ENCODE measurements at regions not wholly inside any gene's neighbourhood (a gene's known extent, or its start where the extent isn't known, plus 50 kb on each side); places are given as distances from the start of the nearest gene placed in this dataset.
A peak's percentile ranks its signal among the peaks of the same experiment; 100 is the strongest.

- no peak overlapping the region for H2AFZ ChIP-seq
- in situ Hi-C loops (cut with MboI), result no loop called here
- H3K4me3 ChIP-seq, result no peak overlapping the region
- no peaks in the 10 kb centered on the region for H3F3A ChIP-seq (ENCODE audit: insufficient read depth)
- WGBS, 2 experiments (ENCODE audit: low coverage in 1 of 2, low lambda C conversion rate in 2 of 2, missing lambda C conversion rate in 2 of 2), result 85 to 87% methylated on average over 4 of the region's 4 CpGs
- no peaks in the 10 kb centered on the region for H4K20me1 ChIP-seq (ENCODE audit: insufficient read depth)
- no peaks in the 10 kb centered on the region for H3K27me3 ChIP-seq (replicated peaks; ENCODE audit: insufficient read depth)
- H3K4me2 ChIP-seq (ENCODE audit: unreplicated experiment), result no peak overlapping the region
- H3K79me2 ChIP-seq (ENCODE audit: insufficient read depth), result no peaks in the 10 kb centered on the region
- H3K9me2 ChIP-seq (ENCODE audit: insufficient read depth), result no peaks in the 10 kb centered on the region
- no peaks in the 10 kb centered on the region for H3K36me3 ChIP-seq (ENCODE audit: low read depth)
- DNase-seq, result peak; percentile 8
- TF ChIP-seq EZH2phosphoT487 (IDR thresholded peaks at IDR 0.05; ENCODE audit: insufficient read depth, low read depth), result no peak
- no peak for TF ChIP-seq EZH2 (IDR thresholded peaks at IDR 0.05; ENCODE audit: insufficient read depth, poor library complexity, severe bottlenecking)
- no peaks in the 10 kb centered on the region for H3K9me3 ChIP-seq (ENCODE audit: low read depth)
- no peaks in the 10 kb centered on the region for H3K4me1 ChIP-seq (ENCODE audit: insufficient read depth)
- H3K9ac ChIP-seq, result no peak overlapping the region
- H3K27ac ChIP-seq, result no peak overlapping the region
Observed at GRCh38 chr6:84872996-84873723, 108.8 kb upstream of the TBX18 start.

- Histone ChIP-seq H3K4me2 (ENCODE audit: unreplicated experiment) (no peak overlapping the region), H3K9me2 (ENCODE audit: insufficient read depth) (no peaks in the 10 kb centered on the region), H3K79me2 (ENCODE audit: insufficient read depth) (no peaks in the 10 kb centered on the region), H3K9me3 (ENCODE audit: low read depth) (no peaks in the 10 kb centered on the region), H3K27me3 (replicated peaks; ENCODE audit: insufficient read depth) (no peaks in the 10 kb centered on the region), H3F3A (ENCODE audit: insufficient read depth) (0 out of 2 replicates have a peak, but pooled peaks cover 5% of the 10 kb centered on the region), H3K4me3 (no peak overlapping the region), H3K9ac (no peak overlapping the region), H4K20me1 (ENCODE audit: insufficient read depth) (no peaks in the 10 kb centered on the region), H3K27ac (no peak overlapping the region), H2AFZ (no peak overlapping the region), H3K36me3 (ENCODE audit: low read depth) (no peaks in the 10 kb centered on the region), H3K4me1 (ENCODE audit: insufficient read depth) (peaks cover 5% of the 10 kb centered on the region; the same call in 1 of the 2 replicates)
- peak; percentile 33 for DNase-seq
- in situ Hi-C loops (cut with MboI), result no loop called here
- WGBS, 2 experiments (ENCODE audit: low coverage in 1 of 2, low lambda C conversion rate in 2 of 2, missing lambda C conversion rate in 2 of 2), result 78 to 81% methylated on average over 4 of the region's 4 CpGs
- TF ChIP-seq EZH2phosphoT487 (IDR thresholded peaks at IDR 0.05; ENCODE audit: insufficient read depth, low read depth) (no peak), EZH2 (IDR thresholded peaks at IDR 0.05; ENCODE audit: insufficient read depth, poor library complexity, severe bottlenecking) (no peak)
Observed at GRCh38 chr6:84871925-84872324, 107.5 kb upstream of the TBX18 start.

- in situ Hi-C loops (cut with MboI), result no loop called here
- Histone ChIP-seq H3K79me2 (ENCODE audit: insufficient read depth) (no peaks in the 10 kb centered on the region), H3K4me2 (ENCODE audit: unreplicated experiment) (no peak overlapping the region), H3K9ac (no peak overlapping the region), H3K27me3 (replicated peaks; ENCODE audit: insufficient read depth) (no peaks in the 10 kb centered on the region), H3K4me1 (ENCODE audit: insufficient read depth) (peaks cover 5% of the 10 kb centered on the region; the same call in 1 of the 2 replicates), H4K20me1 (ENCODE audit: insufficient read depth) (no peaks in the 10 kb centered on the region), H3F3A (ENCODE audit: insufficient read depth) (0 out of 2 replicates have a peak, but pooled peaks cover 5% of the 10 kb centered on the region), H3K27ac (no peak overlapping the region), H2AFZ (no peak overlapping the region), H3K4me3 (no peak overlapping the region), H3K9me2 (ENCODE audit: insufficient read depth) (no peaks in the 10 kb centered on the region), H3K36me3 (ENCODE audit: low read depth) (no peaks in the 10 kb centered on the region), H3K9me3 (ENCODE audit: low read depth) (no peaks in the 10 kb centered on the region)
- WGBS, 2 experiments (ENCODE audit: low coverage in 1 of 2, low lambda C conversion rate in 2 of 2, missing lambda C conversion rate in 2 of 2), result 87 to 88% methylated on average over 2 of the region's 2 CpGs
- DNase-seq, result no peak
- TF ChIP-seq EZH2 (IDR thresholded peaks at IDR 0.05; ENCODE audit: insufficient read depth, poor library complexity, severe bottlenecking) (no peak), EZH2phosphoT487 (IDR thresholded peaks at IDR 0.05; ENCODE audit: insufficient read depth, low read depth) (no peak)
Observed at GRCh38 chr6:84870672-84871071, 106.3 kb upstream of the TBX18 start.

- H3K4me3 ChIP-seq, result no peak overlapping the region
- no peak overlapping the region for H3K9ac ChIP-seq
- H3K27me3 ChIP-seq (replicated peaks; ENCODE audit: insufficient read depth), result no peaks in the 10 kb centered on the region
- in situ Hi-C loops (cut with MboI), result no loop called here
- H3K4me2 ChIP-seq (ENCODE audit: unreplicated experiment), result no peak overlapping the region
- H3F3A ChIP-seq (ENCODE audit: insufficient read depth), result 0 out of 2 replicates have a peak, but pooled peaks cover 5% of the 10 kb centered on the region
- H3K9me2 ChIP-seq (ENCODE audit: insufficient read depth), result no peaks in the 10 kb centered on the region
- H3K4me1 ChIP-seq (ENCODE audit: insufficient read depth), result peaks cover 5% of the 10 kb centered on the region; the same call in 1 of the 2 replicates
- no peak overlapping the region for H2AFZ ChIP-seq
- no peaks in the 10 kb centered on the region for H3K9me3 ChIP-seq (ENCODE audit: low read depth)
- DNase-seq, result no peak
- H3K79me2 ChIP-seq (ENCODE audit: insufficient read depth), result no peaks in the 10 kb centered on the region
- no peak overlapping the region for H3K27ac ChIP-seq
- TF ChIP-seq EZH2 (IDR thresholded peaks at IDR 0.05; ENCODE audit: insufficient read depth, poor library complexity, severe bottlenecking), result no peak
- no peak for TF ChIP-seq EZH2phosphoT487 (IDR thresholded peaks at IDR 0.05; ENCODE audit: insufficient read depth, low read depth)
- H3K36me3 ChIP-seq (ENCODE audit: low read depth), result no peaks in the 10 kb centered on the region
- H4K20me1 ChIP-seq (ENCODE audit: insufficient read depth), result no peaks in the 10 kb centered on the region
Observed at GRCh38 chr6:84868149-84868548, 103.8 kb upstream of the TBX18 start.
